ENCODE measurements at regions not wholly inside any gene's neighbourhood (a gene's known extent, or its start where the extent isn't known, plus 50 kb on each side); places are given as distances from the start of the nearest gene placed in this dataset.
A peak's percentile ranks its signal among the peaks of the same experiment; 100 is the strongest.

DNA sequence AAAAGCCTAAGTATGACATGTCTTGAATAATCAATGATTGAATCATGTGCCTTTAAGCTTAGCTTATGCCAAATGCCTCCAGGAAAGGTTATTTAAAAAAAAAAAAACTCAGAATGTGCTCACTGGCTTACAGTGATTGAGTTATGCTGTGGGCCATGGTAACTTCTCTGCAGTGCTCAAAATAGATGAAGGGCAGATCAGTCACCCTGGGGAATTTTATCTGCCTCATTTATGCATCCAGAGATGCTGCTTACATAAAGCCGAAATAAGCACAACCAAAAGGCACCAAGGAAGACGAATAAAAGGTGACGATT lies 118.7 kb upstream of the MDM1 start:
- intact Hi-C loops (cut with DNase I) = no loop called here
- Histone ChIP-seq H3K4me3 (peak overlapping the region in 1 of 4 donors; percentile 20), H3K27ac (peak overlapping the region in 4 of 5 donors; percentile 36 to 72 (median 64)), H3K27me3 (no peaks in the 10 kb centered on the region), H3K9me3 (replicated peaks in 1 of 3) (no peaks in the 10 kb centered on the region), H3K36me3 (replicated peaks in 1 of 2) (no peaks in the 10 kb centered on the region), H3K4me1 (replicated peaks in 1 of 2) (peaks cover 14 to 51% of the 10 kb centered on the region in 2 donors)
- 21 to 39% (median 30%) methylated on average over 3 of the region's 3 CpGs for WGBS, 4 donors
- peak in 1 of 7 donors; percentile 39 for DNase-seq
- TF ChIP-seq, protein P1, sequence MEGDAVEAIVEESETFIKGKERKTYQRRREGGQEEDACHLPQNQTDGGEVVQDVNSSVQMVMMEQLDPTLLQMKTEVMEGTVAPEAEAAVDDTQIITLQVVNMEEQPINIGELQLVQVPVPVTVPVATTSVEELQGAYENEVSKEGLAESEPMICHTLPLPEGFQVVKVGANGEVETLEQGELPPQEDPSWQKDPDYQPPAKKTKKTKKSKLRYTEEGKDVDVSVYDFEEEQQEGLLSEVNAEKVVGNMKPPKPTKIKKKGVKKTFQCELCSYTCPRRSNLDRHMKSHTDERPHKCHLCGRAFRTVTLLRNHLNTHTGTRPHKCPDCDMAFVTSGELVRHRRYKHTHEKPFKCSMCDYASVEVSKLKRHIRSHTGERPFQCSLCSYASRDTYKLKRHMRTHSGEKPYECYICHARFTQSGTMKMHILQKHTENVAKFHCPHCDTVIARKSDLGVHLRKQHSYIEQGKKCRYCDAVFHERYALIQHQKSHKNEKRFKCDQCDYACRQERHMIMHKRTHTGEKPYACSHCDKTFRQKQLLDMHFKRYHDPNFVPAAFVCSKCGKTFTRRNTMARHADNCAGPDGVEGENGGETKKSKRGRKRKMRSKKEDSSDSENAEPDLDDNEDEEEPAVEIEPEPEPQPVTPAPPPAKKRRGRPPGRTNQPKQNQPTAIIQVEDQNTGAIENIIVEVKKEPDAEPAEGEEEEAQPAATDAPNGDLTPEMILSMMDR (IDR thresholded peaks at IDR 0.05) = no peak
- no peak for TF ChIP-seq POLR2A (IDR thresholded peaks at IDR 0.05)

DNA sequence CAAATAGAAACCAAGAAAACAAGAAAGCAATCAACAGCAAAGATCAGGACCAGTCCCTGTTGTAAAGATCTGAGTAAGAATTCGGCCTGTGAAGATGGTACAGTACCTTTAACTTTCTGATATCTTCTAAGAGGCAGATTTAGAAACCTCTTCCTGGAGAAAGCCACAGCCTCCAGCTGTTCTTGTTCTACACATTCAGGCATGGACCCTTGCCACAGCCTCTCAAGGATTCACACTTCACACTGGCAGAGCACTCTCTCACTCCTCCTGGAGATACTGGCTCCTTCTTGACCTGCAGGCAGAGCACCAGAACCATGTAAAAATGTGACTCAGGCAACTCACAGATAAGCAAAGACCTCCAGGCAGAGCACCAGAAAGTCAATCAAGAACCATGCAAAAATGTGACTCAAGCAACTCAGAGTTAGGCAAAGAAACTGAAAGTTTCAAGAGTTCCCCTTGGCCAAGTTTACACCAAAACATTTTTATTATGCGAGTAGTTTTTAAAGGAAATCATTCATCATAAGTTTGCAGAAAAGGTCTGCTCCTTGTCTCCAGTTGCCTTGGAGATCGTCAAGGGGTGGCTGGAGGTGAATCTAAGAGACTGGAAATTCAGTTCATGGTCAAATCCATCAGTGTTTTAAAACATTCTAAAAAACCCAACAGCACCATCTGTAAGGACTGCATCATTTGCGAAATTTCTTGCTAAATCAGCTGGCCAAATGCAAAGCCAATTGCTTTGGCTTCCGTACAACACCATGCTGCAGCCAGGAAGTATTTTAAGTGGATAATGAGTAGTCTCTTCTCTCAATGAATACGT lies 119.3 kb upstream of the MDM1 start:
- H3K27ac ChIP-seq = peak overlapping the region in 4 of 5 donors; percentile 36 to 72 (median 56)
- intact Hi-C loops (cut with DNase I) = no loop called here
- 6 to 11% (median 10%) methylated on average over 6 of the region's 6 CpGs for WGBS, 4 donors
- TF ChIP-seq POLR2A (IDR thresholded peaks at IDR 0.05) = no peak
- TF ChIP-seq, protein P1 (IDR thresholded peaks at IDR 0.05) = no peak
- H3K9me3 ChIP-seq (replicated peaks in 1 of 3) = no peaks in the 10 kb centered on the region
- peaks cover 17 to 54% of the 10 kb centered on the region in 2 donors for H3K4me1 ChIP-seq (replicated peaks in 1 of 2)
- H3K36me3 ChIP-seq (replicated peaks in 1 of 2) = no peaks in the 10 kb centered on the region
- H3K27me3 ChIP-seq = no peaks in the 10 kb centered on the region
- peak; percentile 27 to 81 (median 65) for DNase-seq
- peak overlapping the region in 1 of 4 donors; percentile 20 for H3K4me3 ChIP-seq

DNA sequence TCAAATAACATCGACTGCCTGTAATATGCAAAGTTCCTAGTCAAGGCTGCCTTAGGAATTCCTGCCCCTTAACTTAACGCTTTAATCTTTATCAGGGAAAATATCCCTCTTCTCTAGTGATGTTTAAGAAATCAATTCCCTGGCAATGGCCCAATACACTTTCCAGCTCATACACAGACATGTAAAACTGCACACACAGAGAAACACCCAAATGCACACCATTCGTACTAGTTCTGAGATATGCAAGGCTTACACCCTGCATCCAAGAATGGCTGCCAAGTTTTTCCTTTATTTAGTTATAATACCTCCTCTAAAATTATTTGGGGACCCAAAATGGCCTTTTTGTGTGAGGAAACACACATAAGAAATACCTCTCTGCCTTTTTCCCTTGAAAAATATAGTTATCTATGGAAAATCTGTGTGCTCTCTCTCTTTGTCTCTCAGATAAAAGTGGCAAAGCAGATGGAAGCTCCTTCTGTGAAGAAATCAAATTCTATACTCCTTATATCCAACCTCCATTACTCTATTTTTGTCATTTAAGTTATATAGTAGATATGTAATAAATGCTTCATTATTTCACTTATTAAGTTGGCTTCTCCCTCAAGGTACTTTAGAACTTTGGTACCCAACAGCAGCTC lies 120.0 kb upstream of the MDM1 start:
- 13 to 37% (median 21%) methylated on average over 3 of the region's 3 CpGs for WGBS, 4 donors
- no peak for TF ChIP-seq POLR2A (IDR thresholded peaks at IDR 0.05)
- TF ChIP-seq, protein P1 (IDR thresholded peaks at IDR 0.05) = no peak
- Histone ChIP-seq H3K9me3 (replicated peaks in 1 of 3) (no peaks in the 10 kb centered on the region), H3K4me3 (peak overlapping the region in 1 of 4 donors; percentile 20), H3K27me3 (no peaks in the 10 kb centered on the region), H3K4me1 (replicated peaks in 1 of 2) (peaks cover 15 to 49% of the 10 kb centered on the region in 2 donors), H3K36me3 (replicated peaks in 1 of 2) (no peaks in the 10 kb centered on the region), H3K27ac (peak overlapping the region in 2 of 5 donors; percentile 54 to 72)
- intact Hi-C loops (cut with DNase I) = no loop called here
- DNase-seq = no peak

DNA sequence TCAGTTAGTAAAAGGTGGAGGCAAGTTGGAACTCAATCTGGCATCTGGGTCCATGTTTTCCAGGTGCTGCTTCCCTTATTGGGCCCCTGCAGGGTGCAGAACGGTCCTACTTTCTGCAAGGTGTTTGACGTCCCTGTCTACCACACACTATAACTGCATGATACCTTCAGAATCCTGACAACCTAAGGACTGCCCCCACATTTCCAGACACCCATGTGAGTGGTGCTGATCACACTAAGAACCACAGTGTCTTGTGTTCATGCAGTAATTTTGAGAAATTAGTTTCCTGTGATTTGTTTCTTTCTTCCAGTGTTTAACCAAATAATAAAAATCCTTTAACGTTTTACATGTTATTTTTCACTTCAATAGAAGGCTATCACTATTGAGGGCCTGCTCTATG lies 121.1 kb upstream of the MDM1 start:
- H3K27me3 ChIP-seq = no peaks in the 10 kb centered on the region
- H3K4me1 ChIP-seq (replicated peaks in 1 of 2) = peaks cover 14 to 40% of the 10 kb centered on the region in 2 donors
- intact Hi-C loops (cut with DNase I) = no loop called here
- no peak overlapping the region for H3K4me3 ChIP-seq
- no peak for DNase-seq
- WGBS, 4 donors = 70 to 83% (median 81%) methylated on average over 3 of the region's 3 CpGs
- TF ChIP-seq, protein P1 (IDR thresholded peaks at IDR 0.05) = no peak
- TF ChIP-seq POLR2A (IDR thresholded peaks at IDR 0.05) = no peak
- no peaks in the 10 kb centered on the region for H3K36me3 ChIP-seq (replicated peaks in 1 of 2)
- no peaks in the 10 kb centered on the region for H3K9me3 ChIP-seq (replicated peaks in 1 of 3)
- H3K27ac ChIP-seq = no peak overlapping the region

Measured in adrenal gland (tissue), 9 donors.